GM12891 (cell line): ENCODE measurements at regions not wholly inside any gene's neighbourhood (a gene's known extent, or its start where the extent isn't known, plus 50 kb on each side); places are given as distances from the start of the nearest gene placed in this dataset.

Experiments used
- DNase-seq: peaks from one replicate; pipeline ENCODE4 v3.0.0; 2011; ENCODE audit warnings: low spot score; ENCODE audit not compliant: insufficient read length
- FAIRE-seq: peaks from 2 replicates; lab custom pipeline; 2011; peaks lifted over from hg19 to GRCh38; lab: Jason Lieb, UNC
- PAX5 ChIP-seq: IDR thresholded peaks from 2 replicates; pipeline ENCODE4 v1.6.1; 2011; ENCODE audit warnings: low read length, moderate library complexity, mild to moderate bottlenecking; ENCODE audit not compliant: insufficient read depth, severe bottlenecking
- POLR2A ChIP-seq: IDR thresholded peaks from 2 replicates; pipeline ENCODE4 v1.6.1; 2011; ENCODE audit warnings: low read depth, low read length, control low read depth
- POLR2AphosphoS5 ChIP-seq: IDR thresholded peaks from 2 replicates; pipeline ENCODE4 v1.6.1; 2011; ENCODE audit warnings: low read depth, low read length, control low read depth
- POU2F2 ChIP-seq: IDR thresholded peaks from 2 replicates; pipeline ENCODE4 v1.6.1; 2011; ENCODE audit warnings: low read depth, mild to moderate bottlenecking, control low read depth, low read length, moderate library complexity
- SPI1 ChIP-seq: IDR thresholded peaks from 2 replicates; pipeline ENCODE4 v1.6.1; 2011; ENCODE audit warnings: low read depth, low read length, control low read depth
- TAF1 ChIP-seq: IDR thresholded peaks from 2 replicates; pipeline ENCODE4 v1.6.1; 2011; ENCODE audit warnings: low read depth, low read length, control low read depth

DNA sequence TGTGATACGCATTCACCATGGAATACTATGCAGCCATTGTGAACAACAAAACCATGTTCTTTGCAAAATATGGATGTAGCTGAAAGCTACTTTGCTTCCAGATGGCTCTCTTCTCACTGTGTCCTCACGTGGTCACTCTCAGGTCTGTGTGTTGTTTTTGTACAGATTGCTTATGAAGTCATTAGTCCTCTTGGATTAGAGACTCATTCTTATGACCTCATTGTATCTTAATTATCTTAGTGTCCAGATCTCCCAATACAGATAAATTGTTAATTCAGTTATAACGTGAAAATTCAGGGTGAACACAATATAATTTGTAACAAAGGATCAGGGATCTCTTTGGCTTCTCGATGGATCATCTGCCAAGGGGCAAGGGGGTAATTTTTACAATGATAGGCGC, 100.4 kb upstream of the TOP3B start:
- no peak for FAIRE-seq
- DNase-seq, result no peak
- no peak for TF ChIP-seq POLR2A

DNA sequence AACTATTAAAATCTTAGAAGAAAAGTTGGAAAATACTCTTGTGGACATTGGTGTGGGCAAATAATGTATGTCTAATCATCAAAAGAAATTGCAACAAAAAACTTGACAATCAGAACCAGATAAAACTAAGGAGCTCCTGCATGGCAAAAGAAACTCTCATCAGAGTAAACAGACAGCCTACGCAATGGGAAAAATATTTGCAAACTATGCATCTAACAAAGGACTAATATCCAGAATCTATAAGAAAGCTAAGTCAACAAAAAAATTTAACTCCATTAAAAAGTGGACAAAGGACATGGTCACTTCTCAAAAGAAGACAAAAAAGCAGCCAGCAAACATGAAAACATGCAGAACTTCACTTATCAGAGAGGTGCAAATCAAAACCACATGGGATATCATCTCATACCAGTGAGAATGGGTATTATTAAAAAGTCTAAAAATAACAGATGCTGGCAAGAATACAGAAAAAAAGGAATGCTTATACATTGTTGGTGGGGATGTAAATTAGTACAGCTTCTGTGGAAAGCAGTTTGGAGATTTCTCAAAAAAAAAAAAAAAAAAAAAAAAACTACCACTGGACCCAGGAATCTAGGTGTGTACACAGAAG, 99.7 kb upstream of the TOP3B start:
- TF ChIP-seq PAX5 (no peak), POU2F2 (no peak), POLR2AphosphoS5 (no peak), POLR2A (no peak), SPI1 (no peak), TAF1 (no peak)
- no peak for FAIRE-seq
- no peak for DNase-seq

DNA sequence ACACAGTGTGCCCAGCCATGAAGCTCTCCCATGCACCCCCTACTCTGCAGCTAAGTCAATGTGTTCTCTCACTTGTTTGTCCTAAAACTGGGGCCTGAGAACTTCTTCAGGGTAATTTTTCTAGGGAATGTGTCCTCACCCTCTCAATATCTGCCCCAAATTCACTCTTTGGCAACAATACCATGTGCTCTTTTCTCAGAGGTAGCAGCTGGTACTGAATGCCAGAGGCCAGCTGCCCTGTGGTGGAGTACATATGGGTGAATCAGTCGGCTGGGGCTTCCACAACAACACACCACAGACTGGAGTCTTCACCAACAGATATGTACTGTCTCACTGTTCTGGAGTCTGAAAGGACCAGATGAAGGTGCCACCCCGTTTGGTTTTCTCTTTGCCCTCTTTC, 97.7 kb upstream of the TOP3B start:
- DNase-seq, result no peak
- TF ChIP-seq TAF1 (no peak), POLR2A (no peak), PAX5 (no peak), POLR2AphosphoS5 (no peak), SPI1 (no peak), POU2F2 (no peak)
- FAIRE-seq, result no peak

DNA sequence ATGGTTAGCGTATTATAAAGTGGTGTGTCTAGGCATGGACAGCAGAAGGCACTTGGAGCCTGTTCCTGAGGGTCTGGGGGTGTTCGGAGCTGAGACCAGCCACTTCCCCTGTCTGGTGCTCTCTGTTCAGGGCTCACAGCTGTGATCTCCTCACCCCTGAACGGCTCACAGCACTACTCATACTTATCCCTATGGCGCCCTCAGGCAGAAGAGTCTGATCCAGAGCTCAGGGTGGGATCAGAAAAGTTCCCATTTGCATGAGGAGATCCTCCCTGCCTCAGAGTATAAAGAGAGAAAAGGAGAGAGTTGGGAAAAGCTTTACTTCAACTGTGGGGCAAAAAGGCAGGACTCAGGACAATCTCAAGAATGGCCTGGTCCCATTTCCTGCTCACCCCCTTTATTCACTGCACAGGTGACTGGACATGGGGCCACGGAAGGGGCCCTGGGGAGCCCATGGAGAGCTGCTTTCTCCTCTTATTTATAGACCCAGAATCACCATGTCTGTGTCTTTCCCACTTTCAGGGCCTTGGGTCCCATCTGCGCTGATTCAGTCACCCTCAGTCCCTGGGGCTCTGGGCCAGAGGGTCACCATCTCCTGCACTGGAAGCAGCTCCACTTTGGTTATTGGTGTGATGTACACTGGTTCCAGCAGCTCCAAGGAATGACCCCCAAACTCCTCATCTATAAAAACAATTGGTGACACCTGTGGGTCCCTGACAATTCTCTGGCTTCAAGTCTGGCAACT, 97.0 kb upstream of the TOP3B start:
- TF ChIP-seq TAF1 (no peak), POU2F2 (no peak), POLR2A (no peak), POLR2AphosphoS5 (no peak), PAX5 (no peak), SPI1 (no peak)
- DNase-seq (no peak), FAIRE-seq (no peak)

DNA sequence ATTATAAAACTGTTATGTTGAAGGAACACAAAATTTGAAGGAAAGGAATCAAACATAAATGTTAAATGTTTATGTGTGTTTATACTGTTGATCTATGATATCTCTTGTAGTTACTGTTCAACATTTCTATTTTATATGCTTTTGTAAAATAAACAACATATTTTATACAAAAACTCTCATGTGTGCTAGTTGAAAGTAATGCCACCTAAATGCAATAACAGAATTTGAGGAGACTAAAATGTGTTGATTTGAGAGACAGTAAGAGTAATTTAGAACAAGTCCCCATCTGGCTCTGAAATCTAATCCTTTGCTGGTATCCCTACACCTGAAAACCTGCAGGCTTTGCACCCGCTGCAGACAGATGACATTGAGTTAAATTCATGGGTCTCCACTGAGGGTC, 95.7 kb upstream of the TOP3B start:
- TF ChIP-seq TAF1, result no peak
- no peak for TF ChIP-seq PAX5
- TF ChIP-seq POU2F2, result no peak
- no peak for TF ChIP-seq POLR2A
- TF ChIP-seq SPI1, result no peak
- TF ChIP-seq POLR2AphosphoS5, result no peak
- no peak for FAIRE-seq
- DNase-seq, result no peak

DNA sequence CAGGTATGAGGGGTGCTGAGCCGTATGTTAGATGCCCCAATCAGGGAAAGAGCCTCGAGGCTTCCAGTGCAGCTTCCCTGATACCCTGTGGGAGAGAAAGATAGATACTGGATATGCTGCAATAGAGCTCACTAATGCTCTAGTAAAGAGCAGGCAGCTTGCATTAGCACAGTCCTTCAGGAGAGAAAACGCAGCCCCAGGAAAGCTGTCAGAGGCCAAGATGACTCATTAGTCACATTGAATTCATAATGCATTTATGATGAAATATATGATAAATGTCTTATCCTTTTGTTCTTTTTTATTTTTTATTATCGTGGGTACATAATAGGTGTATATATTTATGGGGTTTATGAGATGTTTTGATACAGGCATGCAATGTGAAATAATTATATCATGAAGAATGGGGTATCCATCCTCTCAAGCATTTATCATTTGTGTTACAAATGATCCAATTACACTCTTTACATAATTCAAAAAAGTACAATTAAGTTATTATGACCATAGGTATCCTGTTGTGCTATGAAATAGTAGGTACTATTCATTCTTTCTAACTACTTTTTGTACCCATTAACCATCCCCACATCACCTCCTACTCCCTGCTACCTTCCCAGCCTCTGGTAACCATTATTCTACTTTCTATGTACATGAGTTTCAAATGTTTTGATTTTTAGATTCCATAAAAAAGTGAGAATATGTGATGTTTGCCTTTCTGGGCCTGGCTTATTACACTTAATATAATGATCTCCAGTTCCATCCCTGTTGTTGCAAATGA, 94.5 kb upstream of the TOP3B start:
- FAIRE-seq (no peak), DNase-seq (no peak)
- TF ChIP-seq SPI1 (no peak), TAF1 (no peak), POLR2AphosphoS5 (no peak), PAX5 (no peak), POU2F2 (no peak), POLR2A (no peak)

DNA sequence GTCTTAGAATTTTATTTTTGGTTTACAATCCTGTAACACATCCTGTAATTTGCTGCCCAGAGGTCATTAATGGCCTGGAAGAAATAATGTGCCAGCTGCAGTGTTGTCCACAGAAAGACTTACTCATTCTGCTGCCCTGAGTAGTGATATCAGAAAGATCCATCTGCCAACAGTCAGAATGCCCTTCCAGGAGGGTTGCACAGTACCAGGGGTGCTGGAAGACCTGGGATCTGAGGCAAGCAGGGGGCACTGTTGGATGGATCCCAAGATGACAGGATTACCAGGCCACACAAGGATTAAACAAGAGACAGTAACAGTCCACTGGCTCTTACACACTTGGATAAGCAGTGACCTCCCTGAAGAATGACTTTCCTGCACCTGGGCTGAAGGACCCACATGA, 93.8 kb upstream of the TOP3B start:
- FAIRE-seq (no peak), DNase-seq (no peak)
- TF ChIP-seq PAX5 (no peak), POU2F2 (no peak), POLR2A (no peak), SPI1 (no peak), POLR2AphosphoS5 (no peak), TAF1 (no peak)

DNA sequence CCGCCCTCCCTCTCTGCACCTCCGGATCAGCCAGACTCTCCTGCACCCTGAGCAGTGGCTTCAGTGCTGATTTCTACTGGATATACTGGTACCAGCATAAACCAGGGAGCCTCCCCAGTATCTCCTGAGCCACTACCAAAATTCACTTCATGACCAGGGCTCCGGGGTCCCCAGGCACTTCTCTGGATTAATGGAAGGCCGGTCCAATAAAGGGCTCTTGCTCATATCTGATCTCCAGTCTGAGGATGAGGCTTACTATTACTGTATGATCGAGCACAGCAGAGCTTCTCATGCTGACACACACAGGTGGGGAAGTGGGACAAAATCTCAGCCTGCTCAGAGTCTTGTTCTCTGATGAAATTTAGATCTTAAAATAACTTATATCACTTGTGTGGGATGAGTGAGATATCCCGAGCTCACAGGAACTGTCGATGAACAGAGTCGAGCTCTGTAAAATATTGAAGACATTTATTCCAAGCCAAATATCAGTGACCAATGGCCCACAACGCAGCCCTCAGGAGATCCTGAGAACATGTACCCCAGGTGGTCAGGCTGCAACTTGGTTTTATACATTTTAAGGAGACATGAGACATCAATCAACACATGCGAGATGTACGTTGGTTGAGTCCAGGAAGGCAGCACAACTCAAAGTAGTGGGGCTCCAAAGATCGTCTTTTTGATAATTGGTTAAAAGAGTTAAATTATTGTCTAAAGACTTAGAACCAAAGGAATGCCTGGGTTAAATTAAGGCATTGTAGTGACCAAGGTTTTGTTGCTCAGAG, 93.0 kb upstream of the TOP3B start:
- no peak for DNase-seq
- no peak for TF ChIP-seq TAF1
- TF ChIP-seq SPI1, result no peak
- TF ChIP-seq PAX5, result no peak
- TF ChIP-seq POU2F2, result no peak
- no peak for TF ChIP-seq POLR2AphosphoS5
- TF ChIP-seq POLR2A, result no peak
- no peak for FAIRE-seq

DNA sequence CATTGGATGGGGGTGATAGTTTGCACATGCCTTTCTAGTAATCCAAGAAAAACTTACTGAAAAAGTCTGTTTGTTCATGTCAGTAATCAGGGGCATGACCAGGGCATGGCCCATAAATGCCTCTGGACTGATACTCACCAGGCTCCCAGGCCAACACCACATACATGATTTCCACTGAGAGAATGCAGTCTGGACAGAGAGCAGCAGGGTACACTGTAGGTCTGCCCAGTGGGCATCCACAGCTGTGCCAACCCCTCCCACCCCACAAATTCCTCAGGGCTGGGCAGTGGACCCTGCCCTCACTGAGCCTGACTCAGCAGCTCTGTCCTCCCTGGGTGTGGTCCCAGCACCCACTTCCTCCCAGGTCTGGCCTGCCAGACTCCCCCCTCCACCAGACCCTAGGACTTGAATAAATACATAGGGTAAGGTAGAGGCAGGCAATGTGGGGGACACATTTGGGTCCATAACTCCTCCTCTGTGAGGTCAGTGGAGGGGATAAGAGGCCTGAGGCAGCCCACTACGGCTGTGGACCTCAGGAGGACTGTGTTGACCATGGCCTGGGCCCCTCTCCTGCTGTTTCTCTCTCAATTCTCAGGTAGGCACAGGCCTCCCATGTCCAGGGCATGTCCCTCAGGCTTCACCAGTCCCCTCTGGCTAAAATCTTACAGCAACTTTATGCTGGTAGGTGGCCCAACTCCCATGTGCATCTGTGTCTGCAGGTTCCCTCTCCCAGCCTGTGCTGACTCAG, 92.2 kb upstream of the TOP3B start:
- TF ChIP-seq PAX5, result no peak
- TF ChIP-seq SPI1, result no peak
- TF ChIP-seq POLR2AphosphoS5, result no peak
- TF ChIP-seq POLR2A, result no peak
- TF ChIP-seq POU2F2, result no peak
- TF ChIP-seq TAF1, result no peak
- no peak for FAIRE-seq
- DNase-seq, result no peak
